ENCODE measurements at regions not wholly inside any gene's neighbourhood (a gene's known extent, or its start where the extent isn't known, plus 50 kb on each side); places are given as distances from the start of the nearest gene placed in this dataset.

DNA sequence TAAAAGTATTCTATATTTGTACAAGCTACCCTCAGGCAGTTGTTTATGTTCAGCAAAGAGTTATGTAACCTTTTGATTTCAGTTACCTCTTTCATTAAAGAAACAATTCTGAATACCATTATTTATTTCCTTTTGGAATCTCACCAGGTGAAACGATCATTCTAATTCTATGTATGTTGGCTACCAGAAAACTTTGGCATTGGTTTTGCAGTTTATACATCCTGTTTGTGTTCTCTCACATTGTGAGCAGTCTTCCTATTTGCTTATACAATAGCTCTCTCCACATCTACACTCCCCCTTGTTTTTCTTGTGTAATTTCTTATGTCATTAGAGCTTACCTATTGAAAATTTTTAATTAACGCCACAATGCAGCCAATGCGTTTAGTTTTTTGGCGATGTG, 276.0 kb upstream of the MPDZ start:
- H3K27me3 Mint-ChIP-seq: no peaks in the 10 kb centered on the region
- H3K36me3 Mint-ChIP-seq: no peaks in the 10 kb centered on the region
- no peaks in the 10 kb centered on the region for H3K4me1 Mint-ChIP-seq (ENCODE audit: low read depth)
- no peak overlapping the region for H3K4me3 Mint-ChIP-seq
- no peak overlapping the region for H3K27ac Mint-ChIP-seq
- H3K9me3 Mint-ChIP-seq (ENCODE audit: low read depth): peaks cover 4% of the 10 kb centered on the region

DNA sequence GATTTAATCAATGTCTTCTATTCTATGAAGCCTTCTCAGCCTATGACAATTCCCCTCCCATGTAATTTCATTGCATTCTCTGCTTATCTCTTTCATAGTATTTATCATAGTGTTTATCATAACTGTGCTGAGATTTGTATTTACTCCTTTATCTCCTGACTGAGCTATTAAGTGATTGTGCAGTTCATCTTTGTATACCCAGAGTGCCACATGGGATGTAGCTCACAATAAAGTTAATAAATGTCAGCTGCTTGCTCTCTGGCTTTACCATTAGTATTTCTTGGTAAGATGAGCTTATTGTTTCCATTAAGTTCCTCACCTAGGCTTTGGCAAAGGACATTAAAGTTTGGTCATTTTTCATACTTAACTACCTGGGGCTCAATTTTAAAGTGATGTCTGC, 275.1 kb upstream of the MPDZ start:
- Mint-ChIP-seq H3K4me3 (no peak overlapping the region), H3K4me1 (ENCODE audit: low read depth) (no peaks in the 10 kb centered on the region), H3K36me3 (no peaks in the 10 kb centered on the region), H3K9me3 (ENCODE audit: low read depth) (peaks cover 4% of the 10 kb centered on the region), H3K27me3 (no peaks in the 10 kb centered on the region), H3K27ac (no peak overlapping the region)

DNA sequence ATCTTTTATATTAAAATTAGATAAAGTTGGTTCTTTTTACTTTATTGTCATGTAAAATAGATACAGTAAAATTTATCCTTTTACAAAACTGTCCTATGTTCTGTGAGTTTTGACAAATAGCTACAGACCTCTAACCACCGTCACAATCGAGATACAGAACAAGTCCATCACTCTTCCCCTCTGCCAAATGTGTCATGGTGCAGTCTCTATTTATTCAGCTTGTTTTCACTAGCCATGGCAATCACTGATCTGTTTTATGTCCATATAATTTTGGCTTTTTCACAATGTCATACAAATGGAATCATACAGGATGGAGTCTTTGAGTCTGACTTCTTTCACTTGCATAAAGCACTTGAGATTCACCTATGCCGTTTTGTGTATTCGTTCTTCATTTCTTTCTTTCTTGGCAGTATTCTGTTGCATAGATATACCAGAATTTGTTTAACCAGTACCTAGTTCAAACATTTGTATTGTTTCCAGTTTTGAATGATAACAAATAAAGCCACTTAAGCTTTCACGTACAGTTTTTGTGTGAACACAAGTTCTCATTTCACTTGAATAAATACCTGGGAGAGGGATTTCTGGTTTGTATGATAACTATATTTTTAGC, 273.2 kb upstream of the MPDZ start:
- H3K36me3 Mint-ChIP-seq: no peaks in the 10 kb centered on the region
- no peaks in the 10 kb centered on the region for H3K27me3 Mint-ChIP-seq
- peaks cover 4% of the 10 kb centered on the region for H3K9me3 Mint-ChIP-seq (ENCODE audit: low read depth)
- H3K27ac Mint-ChIP-seq: no peak overlapping the region
- H3K4me3 Mint-ChIP-seq: no peak overlapping the region
- H3K4me1 Mint-ChIP-seq (ENCODE audit: low read depth): no peaks in the 10 kb centered on the region

DNA sequence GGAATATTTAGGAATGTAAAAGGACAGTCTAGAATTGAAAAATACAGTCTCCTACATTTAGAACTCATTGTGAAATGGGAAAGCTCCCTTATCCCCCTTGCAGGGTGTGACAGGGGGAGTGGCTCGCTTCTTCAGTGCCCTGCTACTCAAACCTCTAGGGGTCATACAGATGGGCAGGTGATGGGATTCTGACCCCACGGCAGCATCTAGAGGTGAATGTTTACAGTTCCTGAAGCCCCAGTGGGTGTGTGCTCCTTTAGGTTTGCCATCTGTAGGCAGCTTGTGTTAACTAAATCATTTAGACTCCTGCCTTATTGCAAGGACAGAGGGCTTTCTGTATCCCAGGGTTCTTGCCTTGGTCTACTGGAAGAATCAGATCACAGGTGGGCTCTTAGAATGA, 271.0 kb upstream of the MPDZ start:
- H3K9me3 Mint-ChIP-seq (ENCODE audit: low read depth): peaks cover 4% of the 10 kb centered on the region
- no peak overlapping the region for H3K4me3 Mint-ChIP-seq
- H3K27ac Mint-ChIP-seq: no peak overlapping the region
- no peaks in the 10 kb centered on the region for H3K4me1 Mint-ChIP-seq (ENCODE audit: low read depth)
- H3K27me3 Mint-ChIP-seq: no peaks in the 10 kb centered on the region
- no peaks in the 10 kb centered on the region for H3K36me3 Mint-ChIP-seq

DNA sequence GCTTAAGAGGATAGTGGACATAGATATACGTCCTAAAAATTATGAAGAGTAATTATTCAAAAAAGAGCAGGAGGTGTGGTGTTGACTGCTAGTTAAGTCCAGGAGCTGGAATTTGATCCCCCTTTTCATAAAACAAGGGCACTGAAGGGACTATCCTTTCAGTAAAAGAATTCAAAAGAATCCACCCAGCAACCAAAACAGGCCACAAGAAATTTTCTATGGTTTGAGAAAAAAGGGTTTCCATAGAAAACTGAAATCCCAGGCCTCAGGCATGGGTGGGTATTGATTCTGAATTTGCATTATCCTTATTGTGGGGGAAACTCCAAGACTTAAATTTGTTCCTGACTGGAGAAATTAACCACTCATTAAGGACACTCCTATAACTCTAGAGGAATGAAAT, 269.0 kb upstream of the MPDZ start:
- H3K36me3 Mint-ChIP-seq: no peaks in the 10 kb centered on the region
- no peaks in the 10 kb centered on the region for H3K27me3 Mint-ChIP-seq
- no peak overlapping the region for H3K27ac Mint-ChIP-seq
- H3K4me1 Mint-ChIP-seq (ENCODE audit: low read depth): no peaks in the 10 kb centered on the region
- H3K9me3 Mint-ChIP-seq (ENCODE audit: low read depth): peaks cover 4% of the 10 kb centered on the region
- no peak overlapping the region for H3K4me3 Mint-ChIP-seq

DNA sequence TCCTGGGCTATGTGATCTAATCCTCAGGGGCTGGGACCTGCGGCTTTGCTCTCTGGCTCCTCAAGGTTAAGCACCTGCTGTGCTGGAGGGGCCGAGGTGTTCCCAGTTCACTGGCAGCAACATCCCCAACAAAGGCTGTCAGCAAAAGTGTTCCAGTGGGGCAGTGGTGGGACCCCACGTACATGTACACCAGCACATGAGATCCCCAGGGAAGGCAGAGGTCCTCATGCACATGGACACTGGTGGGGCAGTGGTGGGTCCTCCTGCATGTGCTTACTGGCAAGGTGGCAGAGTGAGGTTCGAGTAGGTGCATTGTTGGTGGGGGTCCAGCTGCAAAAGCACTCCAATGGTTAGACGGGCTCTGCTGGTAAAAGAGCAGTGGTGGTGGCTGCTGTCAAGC, 255.6 kb upstream of the MPDZ start:
- Mint-ChIP-seq H3K27me3 (no peaks in the 10 kb centered on the region), H3K4me3 (no peak overlapping the region), H3K4me1 (ENCODE audit: low read depth) (no peaks in the 10 kb centered on the region), H3K36me3 (no peaks in the 10 kb centered on the region), H3K9me3 (ENCODE audit: low read depth) (peaks cover 10% of the 10 kb centered on the region), H3K27ac (no peak overlapping the region)

DNA sequence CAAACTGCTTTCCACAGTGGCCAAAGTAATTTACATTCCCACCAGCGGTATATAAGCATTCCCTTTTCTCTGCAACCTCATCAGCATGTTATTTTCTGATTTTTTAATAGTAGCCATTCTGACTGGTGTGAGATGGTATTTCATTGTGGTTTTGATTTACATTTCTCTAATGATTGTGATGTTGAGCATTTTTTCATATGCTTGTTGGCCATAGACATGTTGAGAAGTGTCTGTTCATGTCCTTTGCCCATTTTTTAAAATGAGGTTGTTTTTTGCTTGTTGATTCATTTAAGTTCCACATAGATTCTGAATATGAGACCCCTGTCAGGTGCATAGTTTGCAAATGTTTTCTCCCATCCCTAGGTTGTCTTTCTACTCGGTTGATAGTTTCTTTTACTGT, 254.5 kb upstream of the MPDZ start:
- Mint-ChIP-seq H3K4me3 (no peak overlapping the region), H3K4me1 (ENCODE audit: low read depth) (no peaks in the 10 kb centered on the region), H3K27ac (no peak overlapping the region), H3K9me3 (ENCODE audit: low read depth) (peaks cover 10% of the 10 kb centered on the region), H3K27me3 (no peaks in the 10 kb centered on the region), H3K36me3 (no peaks in the 10 kb centered on the region)

DNA sequence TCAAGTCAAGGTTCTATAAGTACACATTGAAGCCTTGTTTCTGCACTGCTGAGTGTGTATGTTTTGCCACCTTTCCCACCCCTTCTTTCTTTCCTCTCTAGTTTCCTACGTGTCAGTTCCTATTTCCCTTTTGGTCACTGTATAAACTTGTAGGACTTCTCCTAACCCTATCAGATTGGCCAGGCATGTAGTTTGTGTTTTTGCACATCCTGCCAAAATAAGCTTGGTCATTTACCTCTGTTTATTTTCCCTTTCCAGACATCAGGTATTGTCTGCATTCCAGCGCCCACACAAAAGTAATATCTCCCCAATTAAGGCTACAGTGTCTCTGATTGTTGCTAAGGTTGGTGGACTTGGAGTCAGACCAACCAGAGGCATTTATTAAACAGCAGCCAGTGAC, 252.9 kb upstream of the MPDZ start:
- H3K27me3 Mint-ChIP-seq: no peaks in the 10 kb centered on the region
- no peak overlapping the region for H3K4me3 Mint-ChIP-seq

DNA sequence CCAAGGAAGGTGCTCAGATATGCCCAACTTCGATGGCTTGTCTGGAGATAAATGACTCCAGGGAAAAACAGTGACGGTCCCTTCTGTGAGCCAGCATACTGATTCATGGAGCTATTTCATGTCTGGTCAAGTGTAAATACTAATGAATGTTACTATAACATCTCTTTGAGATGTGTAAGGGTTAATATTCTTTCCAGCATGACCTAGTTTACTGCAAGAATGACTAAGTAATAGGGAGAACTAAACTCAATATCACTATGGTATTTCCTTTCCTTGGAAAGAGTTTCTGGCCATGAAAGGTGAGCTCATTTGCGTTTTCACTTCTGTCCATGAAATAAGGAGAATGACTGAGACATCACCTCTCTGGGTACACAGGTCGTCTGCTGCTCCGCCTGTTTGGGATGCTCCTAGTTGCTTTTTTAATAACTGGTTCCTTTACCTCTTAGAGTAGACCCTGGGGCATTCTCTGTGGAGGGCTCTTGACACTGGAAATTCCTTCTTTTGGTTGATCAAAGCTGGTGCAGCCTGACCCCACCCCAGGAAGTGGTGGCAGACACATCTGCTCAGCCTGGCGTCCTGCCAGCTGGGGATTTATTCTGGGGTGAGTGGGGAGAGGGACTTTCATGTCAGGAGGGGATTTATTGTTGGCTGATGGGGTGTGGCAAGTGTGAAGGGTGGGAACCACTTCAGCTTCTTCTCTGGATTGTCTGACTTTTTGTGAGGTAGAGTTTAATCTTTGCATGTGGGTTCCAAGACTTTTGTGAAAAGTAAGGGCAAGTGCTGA, 250.0 kb upstream of the MPDZ start:
- no peaks in the 10 kb centered on the region for H3K36me3 Mint-ChIP-seq
- no peak overlapping the region for H3K4me3 Mint-ChIP-seq
- H3K27me3 Mint-ChIP-seq: no peaks in the 10 kb centered on the region
- no peak overlapping the region for H3K27ac Mint-ChIP-seq
- H3K4me1 Mint-ChIP-seq (ENCODE audit: low read depth): no peaks in the 10 kb centered on the region
- peaks cover 14% of the 10 kb centered on the region for H3K9me3 Mint-ChIP-seq (ENCODE audit: low read depth)

More for the DNA sequence above, 252.9 kb upstream of the MPDZ start:
- Mint-ChIP-seq H3K36me3 (no peaks in the 10 kb centered on the region), H3K9me3 (ENCODE audit: low read depth) (peaks cover 10% of the 10 kb centered on the region), H3K27ac (no peak overlapping the region), H3K4me1 (ENCODE audit: low read depth) (no peaks in the 10 kb centered on the region)

DNA sequence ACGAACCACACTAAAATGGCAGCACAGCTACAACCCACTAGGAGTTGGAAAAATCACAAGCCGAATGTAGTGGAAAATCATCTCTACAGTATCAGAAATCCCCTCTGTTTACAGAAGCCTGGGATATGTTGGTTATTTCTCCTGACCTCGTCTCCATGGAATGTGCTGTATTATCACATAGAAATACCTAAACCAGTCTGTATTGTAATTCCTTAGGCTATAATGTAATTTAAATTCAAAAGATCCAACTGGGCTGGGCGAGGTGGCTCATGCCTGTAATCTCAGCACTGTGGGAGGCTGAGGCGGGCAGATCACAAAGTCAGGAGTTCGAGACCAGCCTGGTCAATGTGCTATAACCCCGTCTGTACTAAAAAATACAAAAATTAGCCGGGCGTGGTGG, 244.8 kb upstream of the MPDZ start:
- no peaks in the 10 kb centered on the region for H3K27me3 Mint-ChIP-seq
- peaks cover 4% of the 10 kb centered on the region for H3K9me3 Mint-ChIP-seq (ENCODE audit: low read depth)
- no peak overlapping the region for H3K4me3 Mint-ChIP-seq
- no peak overlapping the region for H3K27ac Mint-ChIP-seq
- no peaks in the 10 kb centered on the region for H3K4me1 Mint-ChIP-seq (ENCODE audit: low read depth)
- no peaks in the 10 kb centered on the region for H3K36me3 Mint-ChIP-seq

DNA sequence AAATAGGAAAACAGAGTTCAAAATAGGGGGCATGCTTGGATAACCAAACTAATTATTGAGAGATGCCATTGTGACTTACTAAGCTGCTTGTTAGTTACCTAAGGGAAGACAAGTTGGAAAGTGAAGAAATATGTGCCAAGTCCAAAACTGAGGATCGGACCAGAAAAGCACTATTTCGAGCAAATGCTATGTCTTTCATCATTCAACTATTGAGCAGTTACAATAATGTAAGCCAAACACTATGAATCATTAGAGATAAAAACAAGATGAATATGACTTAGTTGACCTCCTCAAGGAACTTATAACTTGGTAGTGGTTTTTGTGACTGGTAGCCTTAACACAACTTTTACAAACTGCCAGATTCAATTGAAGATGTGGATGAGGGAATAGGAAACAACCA, 240.6 kb upstream of the MPDZ start:
- Mint-ChIP-seq H3K27ac (no peak overlapping the region), H3K9me3 (ENCODE audit: low read depth) (peaks cover 4% of the 10 kb centered on the region), H3K4me3 (no peak overlapping the region), H3K36me3 (no peaks in the 10 kb centered on the region), H3K4me1 (ENCODE audit: low read depth) (no peaks in the 10 kb centered on the region), H3K27me3 (no peaks in the 10 kb centered on the region)

DNA sequence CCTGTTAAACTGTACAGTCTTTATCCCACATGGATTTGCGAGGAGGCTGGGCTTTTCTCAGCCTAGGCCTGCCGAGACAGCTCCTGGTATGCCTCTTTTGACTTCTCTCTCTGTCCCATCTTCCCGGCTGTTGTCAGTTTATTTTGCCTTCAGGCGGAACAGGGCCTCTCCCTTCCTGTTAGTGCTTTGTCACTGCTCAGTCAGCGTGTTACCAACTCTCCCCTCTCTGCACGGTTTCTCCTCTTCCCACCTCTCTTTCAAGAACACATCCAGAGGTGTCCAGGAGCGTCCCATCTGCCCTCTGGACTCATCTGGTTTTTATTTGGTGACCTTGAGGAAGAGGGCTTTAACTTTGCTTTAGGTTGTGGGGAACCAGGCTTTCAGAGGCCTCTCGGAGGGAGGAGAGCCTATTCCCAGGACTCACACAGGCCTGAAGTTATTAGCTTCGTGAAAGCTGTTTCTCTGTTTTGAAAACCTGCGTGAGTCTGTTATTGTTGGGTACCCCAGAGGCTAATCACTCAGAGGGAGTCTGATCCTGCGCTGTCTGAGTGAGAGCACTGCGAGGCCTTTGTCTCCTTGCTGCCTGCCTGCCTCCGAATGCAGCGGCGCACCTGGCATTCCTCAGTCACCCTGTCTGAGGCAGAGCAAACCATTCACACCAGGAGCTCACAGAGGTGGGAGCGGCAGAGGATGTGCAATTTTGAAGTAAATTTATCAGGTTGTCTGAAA, 234.4 kb upstream of the MPDZ start:
- H3K36me3 Mint-ChIP-seq: no peaks in the 10 kb centered on the region
- no peak overlapping the region for H3K27ac Mint-ChIP-seq

DNA sequence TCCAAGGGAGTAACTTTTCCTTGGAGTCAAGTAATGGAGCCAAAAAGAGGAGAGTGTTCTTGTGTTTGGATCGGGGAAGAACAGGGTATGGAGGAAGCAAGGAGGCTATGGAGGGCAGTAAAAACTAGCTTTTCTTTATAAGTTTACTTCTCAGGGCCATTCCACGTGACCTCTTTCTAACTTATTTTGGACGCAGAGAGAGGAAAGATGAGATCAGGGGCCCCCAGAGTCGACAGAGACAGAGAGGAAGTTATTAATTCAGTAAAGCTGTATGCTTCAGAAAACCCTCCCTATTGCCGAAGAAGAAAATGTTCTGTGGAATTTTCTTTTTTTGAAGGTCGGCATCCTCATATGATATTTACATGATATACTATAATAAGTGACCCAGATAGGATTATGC, 233.8 kb upstream of the MPDZ start:
- Mint-ChIP-seq H3K27me3 (no peaks in the 10 kb centered on the region), H3K27ac (no peak overlapping the region), H3K9me3 (ENCODE audit: low read depth) (no peaks in the 10 kb centered on the region), H3K36me3 (no peaks in the 10 kb centered on the region), H3K4me3 (no peak overlapping the region), H3K4me1 (ENCODE audit: low read depth) (no peaks in the 10 kb centered on the region)

More for the DNA sequence above, 234.4 kb upstream of the MPDZ start:
- Mint-ChIP-seq H3K4me3 (no peak overlapping the region), H3K4me1 (ENCODE audit: low read depth) (no peaks in the 10 kb centered on the region), H3K27me3 (no peaks in the 10 kb centered on the region), H3K9me3 (ENCODE audit: low read depth) (no peaks in the 10 kb centered on the region)

DNA sequence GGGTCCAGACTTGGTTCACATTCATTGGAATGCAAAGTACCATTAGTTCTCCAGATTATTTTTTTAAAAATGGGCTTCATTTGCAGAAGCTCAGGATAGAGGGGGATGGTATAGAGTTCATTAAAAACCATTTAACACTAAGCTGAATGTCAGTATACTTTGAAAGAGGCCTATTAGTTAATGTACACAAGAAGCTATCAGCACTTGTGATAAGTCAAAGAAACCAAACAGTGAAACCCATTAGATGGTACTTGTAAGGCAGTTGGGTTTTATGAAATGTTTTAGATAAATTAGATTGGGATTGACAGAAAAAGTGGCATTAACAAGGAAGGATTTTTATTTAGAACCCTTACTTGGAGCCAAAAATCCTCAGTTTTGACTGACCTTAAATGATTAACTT, 229.2 kb upstream of the MPDZ start:
- no peaks in the 10 kb centered on the region for H3K27me3 Mint-ChIP-seq
- peaks cover 10% of the 10 kb centered on the region for H3K9me3 Mint-ChIP-seq (ENCODE audit: low read depth)
- no peaks in the 10 kb centered on the region for H3K4me1 Mint-ChIP-seq (ENCODE audit: low read depth)
- H3K36me3 Mint-ChIP-seq: no peaks in the 10 kb centered on the region
- no peak overlapping the region for H3K27ac Mint-ChIP-seq
- H3K4me3 Mint-ChIP-seq: no peak overlapping the region

DNA sequence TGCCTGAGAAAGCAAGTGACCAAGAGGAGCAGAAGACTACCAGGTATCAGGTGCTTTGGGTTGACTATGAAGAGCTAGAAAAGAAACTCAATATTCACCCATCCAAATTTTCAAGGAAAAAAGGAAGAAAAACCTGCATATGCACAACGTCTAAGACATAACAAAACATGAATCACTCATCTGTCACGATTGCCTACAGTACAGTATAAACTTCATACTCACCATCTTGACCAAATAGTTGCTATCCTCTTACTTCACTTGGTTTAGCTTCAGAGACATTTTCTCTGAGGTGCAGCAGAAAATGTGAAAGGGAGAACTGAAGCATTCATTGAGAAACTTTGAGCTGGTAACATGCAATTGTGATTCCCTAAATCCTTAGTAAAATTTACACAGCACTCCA, 228.6 kb upstream of the MPDZ start:
- Mint-ChIP-seq H3K4me3 (no peak overlapping the region), H3K27me3 (no peaks in the 10 kb centered on the region), H3K9me3 (ENCODE audit: low read depth) (peaks cover 10% of the 10 kb centered on the region), H3K4me1 (ENCODE audit: low read depth) (no peaks in the 10 kb centered on the region), H3K27ac (no peak overlapping the region), H3K36me3 (no peaks in the 10 kb centered on the region)
